ENCODE measurements at regions not wholly inside any gene's neighbourhood (a gene's known extent, or its start where the extent isn't known, plus 50 kb on each side); places are given as distances from the start of the nearest gene placed in this dataset.
"Not testable (repeated sequence)": the region's sequence is repeated elsewhere in the genome, so short reads cannot be mapped to it uniquely, and the experiment has no call there.

DNA sequence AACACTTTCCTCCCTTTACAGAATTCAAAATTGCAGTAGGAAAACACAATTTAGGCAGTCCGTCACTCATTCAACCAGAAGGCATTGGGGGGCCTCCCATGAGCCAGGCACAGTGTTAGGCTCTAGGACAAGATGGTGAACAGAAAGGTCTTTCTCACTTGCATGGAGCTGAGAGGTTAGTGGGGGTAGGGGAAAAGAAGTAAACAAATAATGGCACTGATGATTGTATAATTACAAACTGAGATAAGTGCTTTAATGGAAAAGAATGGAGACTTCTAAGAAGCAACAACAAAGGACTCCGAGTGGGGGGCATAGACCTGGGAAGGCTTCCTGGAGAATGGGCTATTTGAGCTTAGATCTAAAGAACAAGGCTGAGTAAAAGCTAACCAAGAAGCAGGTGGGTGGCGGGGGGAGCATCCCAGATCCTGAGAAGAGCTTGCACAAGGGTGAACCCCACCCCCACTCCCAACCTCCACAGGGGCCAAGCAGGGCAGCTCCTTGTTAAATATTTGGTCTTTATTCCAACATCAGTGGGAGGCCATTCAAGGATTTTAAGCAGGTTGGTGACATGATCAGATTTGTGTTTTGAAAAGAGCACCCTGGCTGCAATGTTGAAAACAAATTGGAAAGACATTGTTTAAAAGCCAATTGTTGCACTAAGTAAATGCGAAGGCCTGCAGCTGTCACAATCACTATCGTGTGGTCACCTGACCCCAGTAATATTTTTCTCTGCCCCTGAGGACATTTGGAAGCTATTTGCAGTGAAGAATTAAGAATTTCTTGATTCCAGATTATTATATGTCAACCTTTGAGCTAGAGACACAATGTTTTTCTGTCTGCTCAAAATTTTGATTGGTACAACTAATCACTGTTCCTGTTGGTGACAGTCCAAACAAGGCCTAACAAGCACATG lies 73.9 kb upstream of the EFNA5 start:
- H3K27ac ChIP-seq (ENCODE audit: low read depth, low read length), result peak overlapping the region; percentile 88
- peaks cover 24% of the 10 kb centered on the region for H3K4me1 ChIP-seq (ENCODE audit: control insufficient read depth, insufficient read depth, low read length)
- no peaks in the 10 kb centered on the region for H3K9me3 ChIP-seq (ENCODE audit: control insufficient read depth, insufficient read depth, low read length)
- no peaks in the 10 kb centered on the region for H3K27me3 ChIP-seq (ENCODE audit: control insufficient read depth, insufficient read depth, low read length)
- no peak overlapping the region for H3K4me3 ChIP-seq (ENCODE audit: low read depth, low read length)
- no peak overlapping the region for H3K9ac ChIP-seq (ENCODE audit: low read depth, low read length)
- H3K36me3 ChIP-seq (ENCODE audit: control insufficient read depth, insufficient read depth, low read length), result no peaks in the 10 kb centered on the region

DNA sequence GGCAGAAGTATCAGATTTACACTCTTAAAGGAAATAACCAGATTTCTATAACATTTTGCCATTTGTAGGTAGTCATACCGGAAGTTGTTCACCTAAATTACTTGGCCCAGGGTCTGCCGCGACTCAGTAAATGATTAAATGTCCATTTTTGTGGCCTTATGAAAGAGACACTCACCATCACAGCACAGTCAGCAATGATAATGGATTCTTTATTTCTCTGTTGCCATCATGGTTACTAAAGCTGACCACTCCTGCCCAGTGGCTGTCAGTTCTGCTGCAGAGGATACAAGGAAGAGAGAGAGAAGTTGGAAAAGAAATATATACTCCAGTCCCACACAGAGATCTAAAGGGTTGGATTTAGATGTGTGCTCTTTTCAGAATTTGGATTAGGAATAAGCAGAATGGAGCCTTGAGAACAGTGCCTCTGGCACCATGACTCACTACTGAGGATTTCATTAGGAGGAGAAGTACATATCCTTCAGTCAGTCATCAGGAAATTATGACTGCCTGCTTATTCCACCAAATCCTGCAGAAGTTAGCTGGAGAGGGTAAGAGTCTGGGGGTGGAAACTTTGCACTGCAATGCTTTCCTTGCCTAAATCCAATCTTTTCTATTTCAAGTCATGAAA lies 72.8 kb upstream of the EFNA5 start:
- H3K4me1 ChIP-seq (ENCODE audit: control insufficient read depth, insufficient read depth, low read length), result peaks cover 24% of the 10 kb centered on the region
- H3K27me3 ChIP-seq (ENCODE audit: control insufficient read depth, insufficient read depth, low read length), result no peaks in the 10 kb centered on the region
- H3K27ac ChIP-seq (ENCODE audit: low read depth, low read length), result no peak overlapping the region
- no peaks in the 10 kb centered on the region for H3K9me3 ChIP-seq (ENCODE audit: control insufficient read depth, insufficient read depth, low read length)
- no peaks in the 10 kb centered on the region for H3K36me3 ChIP-seq (ENCODE audit: control insufficient read depth, insufficient read depth, low read length)
- H3K4me3 ChIP-seq (ENCODE audit: low read depth, low read length), result no peak overlapping the region
- H3K9ac ChIP-seq (ENCODE audit: low read depth, low read length), result no peak overlapping the region

DNA sequence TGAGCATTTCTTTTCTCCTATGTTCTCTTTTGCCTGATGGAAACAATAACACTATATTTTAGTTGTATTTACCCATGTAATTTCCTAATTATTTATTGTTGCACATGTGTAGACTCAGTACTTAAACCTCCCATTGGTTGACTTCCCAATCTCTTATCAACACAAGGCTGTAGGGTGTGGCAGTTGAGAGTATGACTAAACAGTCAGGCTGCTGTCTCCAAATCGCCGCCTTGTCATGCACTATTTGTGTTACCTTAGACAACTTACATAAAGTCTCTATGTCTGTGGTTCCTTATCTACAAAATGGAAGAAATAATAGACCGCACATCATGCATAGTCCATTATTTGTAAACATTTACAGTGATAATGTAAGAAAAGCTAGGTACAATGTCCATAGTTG lies 68.9 kb upstream of the EFNA5 start:
- no peak overlapping the region for H3K9ac ChIP-seq (ENCODE audit: low read depth, low read length)
- H3K27me3 ChIP-seq (ENCODE audit: control insufficient read depth, insufficient read depth, low read length), result no peaks in the 10 kb centered on the region
- no peaks in the 10 kb centered on the region for H3K9me3 ChIP-seq (ENCODE audit: control insufficient read depth, insufficient read depth, low read length)
- H3K4me1 ChIP-seq (ENCODE audit: control insufficient read depth, insufficient read depth, low read length), result peaks cover 9% of the 10 kb centered on the region
- no peak overlapping the region for H3K4me3 ChIP-seq (ENCODE audit: low read depth, low read length)
- H3K27ac ChIP-seq (ENCODE audit: low read depth, low read length), result no peak overlapping the region
- no peaks in the 10 kb centered on the region for H3K36me3 ChIP-seq (ENCODE audit: control insufficient read depth, insufficient read depth, low read length)

- Histone ChIP-seq H3K4me3 (ENCODE audit: low read depth, low read length) (no peak overlapping the region), H3K9me3 (ENCODE audit: control insufficient read depth, insufficient read depth, low read length) (no peaks in the 10 kb centered on the region), H3K4me1 (ENCODE audit: control insufficient read depth, insufficient read depth, low read length) (no peaks in the 10 kb centered on the region), H3K27me3 (ENCODE audit: control insufficient read depth, insufficient read depth, low read length) (no peaks in the 10 kb centered on the region), H3K36me3 (ENCODE audit: control insufficient read depth, insufficient read depth, low read length) (no peaks in the 10 kb centered on the region), H3K9ac (ENCODE audit: low read depth, low read length) (no peak overlapping the region), H3K27ac (ENCODE audit: low read depth, low read length) (no peak overlapping the region)
Measured at GRCh38 chr5:107736638-107737037, 65.9 kb upstream of the EFNA5 start.

GRCh38 chr5:107736089-107736488 lies 65.4 kb upstream of the EFNA5 start:
- not testable (repeated sequence) for H3K36me3 ChIP-seq (ENCODE audit: control insufficient read depth, insufficient read depth, low read length); H3K9me3 ChIP-seq (ENCODE audit: control insufficient read depth, insufficient read depth, low read length); H3K27me3 ChIP-seq (ENCODE audit: control insufficient read depth, insufficient read depth, low read length)

DNA sequence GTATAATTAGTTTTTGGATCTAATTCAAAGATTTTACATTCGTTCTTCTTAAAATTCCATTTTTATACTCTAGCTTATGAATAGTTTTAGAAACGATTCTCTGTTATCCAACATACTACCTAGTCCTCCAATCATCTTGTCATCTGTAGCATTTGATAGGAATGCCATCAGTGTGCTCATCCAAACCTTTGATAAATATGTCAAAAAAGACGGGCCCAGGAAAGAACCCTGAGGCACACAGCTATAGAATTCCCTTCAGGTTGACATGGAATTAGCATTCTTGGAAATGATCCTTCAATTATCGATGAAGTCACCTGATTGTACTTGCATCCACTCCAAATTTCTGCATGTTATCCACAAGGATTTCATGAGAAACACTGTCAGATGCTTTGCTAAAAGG lies 64.8 kb upstream of the EFNA5 start:
- no peak overlapping the region for H3K9ac ChIP-seq (ENCODE audit: low read depth, low read length)
- no peaks in the 10 kb centered on the region for H3K36me3 ChIP-seq (ENCODE audit: control insufficient read depth, insufficient read depth, low read length)
- H3K4me3 ChIP-seq (ENCODE audit: low read depth, low read length), result no peak overlapping the region
- no peak overlapping the region for H3K27ac ChIP-seq (ENCODE audit: low read depth, low read length)
- H3K4me1 ChIP-seq (ENCODE audit: control insufficient read depth, insufficient read depth, low read length), result no peaks in the 10 kb centered on the region
- H3K27me3 ChIP-seq (ENCODE audit: control insufficient read depth, insufficient read depth, low read length), result no peaks in the 10 kb centered on the region
- no peaks in the 10 kb centered on the region for H3K9me3 ChIP-seq (ENCODE audit: control insufficient read depth, insufficient read depth, low read length)

More at GRCh38 chr5:107736089-107736488, 65.4 kb upstream of the EFNA5 start:
- H3K27ac ChIP-seq (ENCODE audit: low read depth, low read length); H3K4me1 ChIP-seq (ENCODE audit: control insufficient read depth, insufficient read depth, low read length); H3K4me3 ChIP-seq (ENCODE audit: low read depth, low read length); H3K9ac ChIP-seq (ENCODE audit: low read depth, low read length): not testable (repeated sequence)

DNA sequence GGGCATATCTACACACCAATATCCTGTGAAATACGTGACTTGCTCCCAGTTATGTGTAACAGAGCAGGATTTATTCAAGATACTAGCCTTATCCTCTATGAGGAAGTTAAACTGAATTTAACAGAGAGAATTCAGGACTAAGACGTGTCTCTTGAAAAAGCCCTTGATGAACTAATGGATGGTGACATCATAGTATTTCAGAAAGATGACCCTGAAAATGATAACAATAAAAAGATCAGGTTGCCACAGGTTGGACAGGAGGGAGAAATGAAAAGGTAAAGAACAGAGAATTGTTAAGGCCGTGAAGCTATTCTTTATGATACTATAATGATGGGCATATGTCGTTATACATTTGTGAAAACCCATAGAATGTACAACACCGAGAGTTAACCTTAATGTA lies 56.2 kb upstream of the EFNA5 start:
- no peaks in the 10 kb centered on the region for H3K27me3 ChIP-seq (ENCODE audit: control insufficient read depth, insufficient read depth, low read length)
- no peak overlapping the region for H3K27ac ChIP-seq (ENCODE audit: low read depth, low read length)
- H3K4me3 ChIP-seq (ENCODE audit: low read depth, low read length), result no peak overlapping the region
- H3K36me3 ChIP-seq (ENCODE audit: control insufficient read depth, insufficient read depth, low read length), result no peaks in the 10 kb centered on the region
- no peaks in the 10 kb centered on the region for H3K4me1 ChIP-seq (ENCODE audit: control insufficient read depth, insufficient read depth, low read length)
- no peak overlapping the region for H3K9ac ChIP-seq (ENCODE audit: low read depth, low read length)
- no peaks in the 10 kb centered on the region for H3K9me3 ChIP-seq (ENCODE audit: control insufficient read depth, insufficient read depth, low read length)

- no peak overlapping the region for H3K4me3 ChIP-seq (ENCODE audit: low read depth, low read length)
- no peaks in the 10 kb centered on the region for H3K27me3 ChIP-seq (ENCODE audit: control insufficient read depth, insufficient read depth, low read length)
- no peaks in the 10 kb centered on the region for H3K9me3 ChIP-seq (ENCODE audit: control insufficient read depth, insufficient read depth, low read length)
- no peak overlapping the region for H3K9ac ChIP-seq (ENCODE audit: low read depth, low read length)
- no peaks in the 10 kb centered on the region for H3K4me1 ChIP-seq (ENCODE audit: control insufficient read depth, insufficient read depth, low read length)
- no peaks in the 10 kb centered on the region for H3K36me3 ChIP-seq (ENCODE audit: control insufficient read depth, insufficient read depth, low read length)
- H3K27ac ChIP-seq (ENCODE audit: low read depth, low read length), result no peak overlapping the region
Measured at GRCh38 chr5:107724642-107725041, 53.9 kb upstream of the EFNA5 start.

GRCh38 chr5:107721241-107721640 lies 50.5 kb upstream of the EFNA5 start:
- H3K4me1 ChIP-seq (ENCODE audit: control insufficient read depth, insufficient read depth, low read length); H3K9me3 ChIP-seq (ENCODE audit: control insufficient read depth, insufficient read depth, low read length); H3K4me3 ChIP-seq (ENCODE audit: low read depth, low read length); H3K27ac ChIP-seq (ENCODE audit: low read depth, low read length); H3K9ac ChIP-seq (ENCODE audit: low read depth, low read length); H3K36me3 ChIP-seq (ENCODE audit: control insufficient read depth, insufficient read depth, low read length); H3K27me3 ChIP-seq (ENCODE audit: control insufficient read depth, insufficient read depth, low read length): not testable (repeated sequence)

Measured in HUES48 (cell line).